GM10266 (cell line): ENCODE measurements at regions not wholly inside any gene's neighbourhood (a gene's known extent, or its start where the extent isn't known, plus 50 kb on each side); places are given as distances from the start of the nearest gene placed in this dataset.

ENCODE experiments used
- DNase-seq: peaks from one replicate; pipeline ENCODE4 v3.0.0; 2012; ENCODE audit errors: extremely low spot score
- TF ChIP-seq, protein P1 (sequence below): IDR thresholded peaks from 2 replicates; pipeline ENCODE4 v1.5.1; 2012; ENCODE audit warnings: mild to moderate bottlenecking, low read depth; ENCODE audit not compliant: control insufficient read depth, insufficient read depth; ENCODE audit errors: missing control alignments

GRCh38 chr12:92650228-92650822 lies 52.5 kb upstream of the PLEKHG7 start:
- DNase-seq, result no peak
- TF ChIP-seq, protein P1, sequence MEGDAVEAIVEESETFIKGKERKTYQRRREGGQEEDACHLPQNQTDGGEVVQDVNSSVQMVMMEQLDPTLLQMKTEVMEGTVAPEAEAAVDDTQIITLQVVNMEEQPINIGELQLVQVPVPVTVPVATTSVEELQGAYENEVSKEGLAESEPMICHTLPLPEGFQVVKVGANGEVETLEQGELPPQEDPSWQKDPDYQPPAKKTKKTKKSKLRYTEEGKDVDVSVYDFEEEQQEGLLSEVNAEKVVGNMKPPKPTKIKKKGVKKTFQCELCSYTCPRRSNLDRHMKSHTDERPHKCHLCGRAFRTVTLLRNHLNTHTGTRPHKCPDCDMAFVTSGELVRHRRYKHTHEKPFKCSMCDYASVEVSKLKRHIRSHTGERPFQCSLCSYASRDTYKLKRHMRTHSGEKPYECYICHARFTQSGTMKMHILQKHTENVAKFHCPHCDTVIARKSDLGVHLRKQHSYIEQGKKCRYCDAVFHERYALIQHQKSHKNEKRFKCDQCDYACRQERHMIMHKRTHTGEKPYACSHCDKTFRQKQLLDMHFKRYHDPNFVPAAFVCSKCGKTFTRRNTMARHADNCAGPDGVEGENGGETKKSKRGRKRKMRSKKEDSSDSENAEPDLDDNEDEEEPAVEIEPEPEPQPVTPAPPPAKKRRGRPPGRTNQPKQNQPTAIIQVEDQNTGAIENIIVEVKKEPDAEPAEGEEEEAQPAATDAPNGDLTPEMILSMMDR, result no peak

DNA sequence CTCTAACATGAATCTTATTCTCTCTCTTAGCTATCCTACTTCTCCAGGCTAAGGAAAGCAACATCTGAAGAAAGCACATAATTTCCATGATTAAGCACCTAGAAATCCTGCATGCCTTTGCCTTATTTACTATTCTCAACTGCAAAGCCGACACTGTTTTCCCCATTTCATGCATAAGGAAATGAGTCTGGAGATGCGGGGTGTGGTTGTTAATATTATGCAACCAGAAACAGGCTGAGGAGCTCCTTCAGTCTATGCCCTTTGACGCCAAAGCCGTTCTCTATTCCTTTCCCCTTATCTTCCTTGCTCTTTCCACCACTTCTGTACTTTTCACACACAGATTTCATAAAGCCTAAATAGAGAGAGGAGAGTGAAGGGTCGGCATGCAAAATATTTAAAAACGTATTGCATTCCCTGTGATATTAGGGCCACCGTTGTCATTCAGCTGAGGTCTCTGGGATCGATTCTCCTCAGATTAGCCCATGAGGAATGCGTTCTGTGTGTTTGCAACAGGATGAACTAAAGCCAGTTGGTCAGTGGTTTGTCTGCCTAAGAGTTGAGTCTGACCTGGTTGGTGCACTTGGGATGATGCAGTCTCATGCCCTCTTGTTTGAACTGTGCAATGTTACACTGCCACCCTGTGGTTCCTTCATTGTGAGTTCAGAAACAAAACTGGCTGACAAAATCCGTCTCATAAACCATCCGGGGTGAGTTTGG lies 53.1 kb upstream of the PLEKHG7 start:
- TF ChIP-seq, protein P1, result peak; percentile 70
- DNase-seq, result peak; percentile 64

DNA sequence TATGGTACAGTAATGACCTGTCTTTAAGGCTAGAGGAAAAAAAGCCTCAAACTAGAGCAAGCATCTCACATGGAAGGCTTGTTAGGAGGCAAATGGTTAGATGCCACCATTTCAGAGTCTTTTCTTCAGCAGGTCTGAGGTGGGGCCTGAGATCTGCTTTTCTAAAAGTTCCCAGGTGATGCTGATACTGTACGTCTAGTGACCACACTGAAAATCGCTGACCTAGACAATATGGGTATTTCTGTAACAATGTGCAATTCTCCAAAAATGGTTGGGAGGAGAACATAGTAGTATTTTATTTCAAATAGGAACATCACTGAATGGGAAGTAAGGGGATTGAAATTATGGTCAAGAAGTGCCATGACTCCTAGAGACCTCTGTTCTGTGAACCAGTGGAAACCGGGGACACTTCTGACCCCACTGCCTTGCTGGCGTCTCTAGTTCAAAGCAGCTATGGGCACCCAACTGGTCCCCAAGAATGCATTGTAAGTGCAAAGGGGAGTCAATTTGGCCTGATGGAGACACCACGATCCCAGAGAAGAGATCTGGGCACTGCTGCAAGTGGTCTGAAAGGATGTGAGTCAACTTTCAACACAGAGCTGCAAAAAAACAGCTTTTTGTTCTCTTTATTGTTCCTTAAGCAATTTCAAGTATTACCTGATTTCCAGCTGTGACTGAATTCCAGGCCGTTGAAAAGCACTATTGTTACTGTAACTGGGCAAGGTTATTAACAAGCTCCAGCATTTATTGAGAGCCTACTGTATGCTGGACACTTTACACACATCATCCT lies 54.4 kb upstream of the PLEKHG7 start:
- TF ChIP-seq, protein P1, result no peak
- no peak for DNase-seq

- TF ChIP-seq, protein P1, result no peak
- no peak for DNase-seq
Observed at GRCh38 chr12:92641291-92641690, 61.5 kb upstream of the PLEKHG7 start.

DNA sequence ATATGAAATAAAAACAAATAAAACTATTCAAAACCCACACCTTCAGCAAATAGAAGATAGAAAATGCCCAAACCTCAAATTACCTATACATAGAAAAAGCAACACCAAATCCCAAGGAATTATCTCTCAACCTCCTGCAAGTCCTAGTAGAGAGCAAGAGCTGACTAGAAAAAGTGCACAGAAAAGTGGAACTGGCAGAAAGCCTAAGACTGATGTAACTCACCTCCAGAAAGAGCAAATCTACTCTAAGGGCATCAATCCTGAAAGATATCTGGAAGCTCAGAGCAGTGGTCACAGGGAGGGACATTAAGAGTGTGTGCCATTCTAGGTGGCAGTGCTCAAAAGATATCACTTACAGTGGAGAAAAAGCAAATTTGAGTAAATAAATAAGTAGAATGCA lies 62.1 kb upstream of the PLEKHG7 start:
- TF ChIP-seq, protein P1, result no peak
- DNase-seq, result no peak

DNA sequence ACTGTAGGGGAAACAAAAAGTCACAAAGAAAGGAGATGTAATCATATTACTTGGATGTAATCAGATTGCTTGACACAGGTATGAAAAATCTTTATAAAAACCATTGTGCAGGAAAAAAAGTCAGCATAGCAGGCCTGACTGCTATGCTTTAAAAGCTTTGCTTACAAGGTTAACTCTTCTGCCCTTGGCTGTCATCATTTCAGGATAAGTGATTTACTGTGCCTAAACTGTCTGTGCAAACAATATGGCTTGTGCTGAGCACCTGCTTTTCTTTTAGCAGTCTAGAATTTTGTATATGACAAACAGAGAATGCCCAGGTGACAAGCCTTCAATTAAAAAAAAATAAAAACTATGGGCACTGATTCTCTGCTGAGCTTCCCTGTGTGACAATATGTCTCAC lies 63.8 kb upstream of the PLEKHG7 start:
- TF ChIP-seq, protein P1, result no peak
- DNase-seq, result no peak
